NCI-H2227 (cell line): ENCODE measurements at regions not wholly inside any gene's neighbourhood (a gene's known extent, or its start where the extent isn't known, plus 50 kb on each side); places are given as distances from the start of the nearest gene placed in this dataset.
"Not testable (repeated sequence)": the region's sequence is repeated elsewhere in the genome, so short reads cannot be mapped to it uniquely, and the experiment has no call there.

ENCODE experiments used
- DNase-seq: peaks from one replicate; lab custom pipeline; 2025; ENCODE audit not compliant: unreplicated experiment; lab: John Stamatoyannopoulos, UW

DNA sequence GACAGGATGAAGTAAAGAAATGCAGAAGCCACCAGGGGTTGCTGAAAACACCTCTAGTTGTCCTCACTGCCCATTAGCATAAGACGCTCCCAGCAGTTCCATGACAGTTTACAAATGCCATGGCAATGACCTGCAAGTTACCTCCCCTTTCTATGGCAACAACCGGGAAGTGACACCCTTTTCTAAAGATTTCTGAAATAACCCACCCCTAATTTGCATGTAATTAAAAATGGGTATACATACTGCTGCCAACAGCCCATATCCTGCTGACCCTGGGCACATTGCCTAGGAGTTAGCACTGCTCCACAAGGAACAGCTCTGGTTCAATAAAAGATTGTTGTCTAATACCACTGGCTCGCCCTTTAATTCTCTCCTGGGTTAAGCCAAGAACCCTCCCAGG, 178.3 kb upstream of the LRATD1 start:
- DNase-seq: no peak

DNA sequence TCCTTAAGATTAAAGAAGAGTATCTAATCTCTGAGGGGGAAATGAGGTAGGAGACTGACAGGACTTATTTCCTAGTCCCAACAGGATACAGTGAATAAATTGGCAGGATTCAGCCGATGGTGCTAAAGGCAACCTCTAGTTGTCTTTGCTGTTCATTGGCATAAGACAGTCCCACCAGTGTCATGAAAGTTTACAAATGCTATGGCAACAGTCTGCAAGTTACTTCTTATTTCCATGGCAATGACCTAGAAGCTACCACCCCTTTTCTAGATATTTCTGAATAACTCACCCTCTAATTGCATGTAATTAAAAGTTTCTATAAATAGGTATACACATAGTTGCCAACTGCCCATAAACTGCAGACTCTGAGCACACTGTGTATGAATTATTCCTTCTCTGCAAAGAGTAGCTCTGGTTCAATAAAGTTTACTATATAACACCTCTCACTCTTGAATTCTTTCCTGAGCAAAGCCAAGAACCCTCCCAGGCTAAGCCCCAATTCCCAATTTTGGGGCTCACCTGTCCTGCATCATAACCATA, 172.7 kb upstream of the LRATD1 start:
- DNase-seq: no peak

- DNase-seq: no peak
Observed at GRCh38 chr2:14475994-14476393, 156.5 kb upstream of the LRATD1 start.

- no peak for DNase-seq
Observed at GRCh38 chr2:14479486-14479885, 153.0 kb upstream of the LRATD1 start.

DNA sequence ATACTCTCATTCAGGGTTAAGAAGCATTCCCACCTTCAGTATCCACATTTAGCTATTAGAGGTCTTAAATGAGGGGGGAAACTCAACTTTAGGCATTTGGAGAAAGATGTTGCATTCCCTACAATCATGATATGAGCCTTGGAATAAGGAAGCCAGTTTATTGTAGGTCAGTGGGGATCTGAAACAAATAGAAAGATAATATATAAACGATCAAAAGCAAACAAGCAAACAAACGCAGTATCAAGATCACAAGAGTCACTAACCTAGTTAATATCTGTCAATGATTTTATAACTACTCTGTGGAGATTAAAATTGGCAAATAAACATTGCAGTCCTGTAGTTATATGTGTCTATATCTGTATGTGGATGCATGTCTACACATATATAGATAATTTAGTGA, 152.4 kb upstream of the LRATD1 start:
- no peak for DNase-seq

DNA sequence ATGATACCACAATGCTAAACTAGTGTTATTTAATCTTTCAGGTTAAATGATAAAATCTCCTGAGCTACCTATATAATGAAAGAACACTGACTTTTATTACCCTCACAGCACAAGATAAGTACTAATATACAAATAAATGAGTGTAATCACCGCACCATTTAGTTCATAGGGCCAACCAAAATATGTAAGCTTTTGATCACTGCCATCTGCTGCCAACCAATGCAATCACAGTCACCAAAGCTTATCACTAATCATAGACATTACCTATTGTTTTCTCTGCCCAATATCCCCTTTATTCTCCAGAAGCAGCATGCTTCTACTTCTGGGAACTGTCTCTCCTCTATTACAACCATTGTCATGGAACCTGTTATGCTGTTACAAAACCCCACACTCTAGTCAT, 151.6 kb upstream of the LRATD1 start:
- DNase-seq: no peak

- no peak for DNase-seq
Observed at GRCh38 chr2:14492920-14493503, 139.5 kb upstream of the LRATD1 start.

DNA sequence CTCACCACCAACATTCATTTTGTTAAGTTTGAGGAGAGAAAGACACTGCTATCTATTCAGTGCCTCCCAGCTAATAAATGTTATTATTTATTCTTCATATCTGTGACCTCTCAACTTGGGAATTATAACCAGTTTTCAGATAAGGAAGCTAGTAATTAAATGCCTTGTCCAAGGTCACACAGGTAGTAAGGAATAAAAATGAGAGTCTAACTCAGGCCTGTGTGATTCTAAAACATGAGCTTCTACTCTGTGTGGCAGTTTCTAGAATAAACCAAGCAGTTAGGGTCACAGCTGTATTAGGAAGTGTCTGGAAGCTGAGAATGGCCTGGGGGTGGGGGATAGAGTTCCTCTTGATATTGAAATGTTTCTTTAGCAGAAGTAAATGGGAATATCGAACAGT, 137.8 kb upstream of the LRATD1 start:
- no peak for DNase-seq

GRCh38 chr2:14501061-14501460, 131.5 kb upstream of the LRATD1 start:
- no peak for DNase-seq

- not testable (repeated sequence) for DNase-seq
Observed at GRCh38 chr2:14506955-14507354, 125.6 kb upstream of the LRATD1 start.

GRCh38 chr2:14511541-14511940, 121.0 kb upstream of the LRATD1 start:
- DNase-seq: no peak

GRCh38 chr2:14513903-14514302, 118.6 kb upstream of the LRATD1 start:
- no peak for DNase-seq

GRCh38 chr2:14516844-14517243, 115.7 kb upstream of the LRATD1 start:
- no peak for DNase-seq

DNA sequence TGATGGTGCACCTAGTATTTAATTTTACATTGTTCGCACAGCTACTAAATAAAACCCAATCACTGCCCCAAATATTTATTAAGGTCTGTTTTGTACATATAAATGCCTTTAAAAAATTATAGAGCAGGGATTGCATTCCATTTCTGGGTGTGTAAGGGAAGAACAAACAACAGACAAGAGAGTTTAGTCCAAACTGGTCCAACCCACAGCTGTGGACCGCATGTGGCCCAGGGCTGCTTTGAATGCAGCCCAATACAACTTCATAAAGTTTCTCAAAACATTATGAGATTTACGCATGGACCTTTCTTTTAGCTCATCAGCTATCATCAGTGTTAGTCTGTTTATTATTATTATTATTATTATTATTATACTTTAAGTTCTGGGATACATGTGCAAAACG, 114.8 kb upstream of the LRATD1 start:
- no peak for DNase-seq

GRCh38 chr2:14520385-14520945, 112.1 kb upstream of the LRATD1 start:
- no peak for DNase-seq

- DNase-seq: no peak
Observed at GRCh38 chr2:14524041-14524802, 108.3 kb upstream of the LRATD1 start.

DNA sequence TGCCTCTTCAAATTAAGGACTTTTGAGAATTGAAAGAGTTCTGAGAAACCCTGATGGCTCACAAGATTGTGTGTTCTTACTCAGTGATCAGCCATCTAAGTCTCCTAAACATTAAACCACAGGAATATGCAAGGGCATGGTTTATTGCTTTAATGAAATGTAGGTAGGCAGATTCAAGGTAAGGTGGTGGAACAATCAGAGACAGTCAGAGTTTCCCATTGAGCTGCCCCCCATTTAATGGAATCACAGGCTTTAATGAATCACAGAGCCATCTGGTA, 107.8 kb upstream of the LRATD1 start:
- no peak for DNase-seq

DNA sequence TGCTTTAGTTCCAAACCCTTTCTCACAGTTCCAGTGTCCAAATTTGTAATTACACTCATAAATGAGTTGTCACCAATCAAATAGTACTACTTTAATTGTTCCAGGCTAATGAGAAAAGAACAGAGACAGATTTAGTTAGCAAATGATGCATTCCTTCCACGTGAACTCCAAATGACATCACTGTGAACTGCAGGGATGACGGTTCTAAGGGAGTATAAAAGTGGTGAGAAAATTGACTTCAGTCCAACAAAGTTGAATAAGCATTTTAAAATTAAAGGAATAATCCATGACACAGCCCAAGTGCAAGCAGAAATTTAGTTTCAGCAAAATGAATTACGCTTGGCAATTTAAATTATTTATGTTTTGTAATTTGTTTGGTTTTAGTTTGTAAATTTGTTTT, 102.0 kb upstream of the LRATD1 start:
- no peak for DNase-seq

GRCh38 chr2:14533131-14533757, 99.3 kb upstream of the LRATD1 start:
- DNase-seq: no peak

GRCh38 chr2:14535156-14535555, 97.4 kb upstream of the LRATD1 start:
- DNase-seq: no peak

GRCh38 chr2:14536976-14537375, 95.5 kb upstream of the LRATD1 start:
- no peak for DNase-seq

DNA sequence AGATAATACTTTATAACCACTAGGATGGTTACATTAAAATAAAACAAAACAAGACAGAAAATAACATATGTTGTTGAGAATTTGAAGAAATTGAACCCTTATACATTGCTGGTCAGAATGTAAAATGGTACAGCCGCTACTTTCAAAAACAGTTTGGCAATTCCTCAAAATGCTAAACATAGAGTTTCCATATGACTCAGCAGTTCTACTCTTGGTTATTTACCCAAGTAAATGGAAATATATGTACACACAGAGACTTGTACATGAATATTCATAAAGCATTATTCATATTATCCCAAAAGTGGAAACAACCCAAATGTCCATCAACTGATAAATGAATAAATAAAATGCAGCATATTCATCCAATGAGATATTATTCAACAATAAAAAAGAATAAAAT, 92.5 kb upstream of the LRATD1 start:
- no peak for DNase-seq
